Right lobe of liver (tissue), 4 donors: ENCODE measurements at regions not wholly inside any gene's neighbourhood (a gene's known extent, or its start where the extent isn't known, plus 50 kb on each side); places are given as distances from the start of the nearest gene placed in this dataset.

Experiments
- CTCF ChIP-seq, 4 donors: fragments of 200-600 bp in 3 of 4; fragments of 450-650 bp in 1 of 4; IDR thresholded peaks; one replicate each; pipeline versions ENCODE4 v1.5.1 to v1.8.0; 2016 to 2022; ENCODE audit warnings: antibody characterized with exemption in 4 of 4, mild to moderate bottlenecking in 2 of 4
- POLR2A ChIP-seq: fragments of 450-650 bp; IDR thresholded peaks from one replicate; pipeline ENCODE4 v1.6.1; 2017; ENCODE audit warnings: antibody characterized with exemption, mild to moderate bottlenecking
- donor health status: DM: no; HTN: no; CAD: no.
- donor health status: DM: no; HTN: no; CAD: no.
- donor health status: DM: no; HTN: yes; CAD: no.

GRCh38 chr12:131458931-131459772, 251.7 kb upstream of the SFSWAP start:
- TF ChIP-seq CTCF (IDR thresholded peaks at IDR 0.05) (no peak), POLR2A (no peak)
